ENCODE measurements at regions not wholly inside any gene's neighbourhood (a gene's known extent, or its start where the extent isn't known, plus 50 kb on each side); places are given as distances from the start of the nearest gene placed in this dataset.

DNA sequence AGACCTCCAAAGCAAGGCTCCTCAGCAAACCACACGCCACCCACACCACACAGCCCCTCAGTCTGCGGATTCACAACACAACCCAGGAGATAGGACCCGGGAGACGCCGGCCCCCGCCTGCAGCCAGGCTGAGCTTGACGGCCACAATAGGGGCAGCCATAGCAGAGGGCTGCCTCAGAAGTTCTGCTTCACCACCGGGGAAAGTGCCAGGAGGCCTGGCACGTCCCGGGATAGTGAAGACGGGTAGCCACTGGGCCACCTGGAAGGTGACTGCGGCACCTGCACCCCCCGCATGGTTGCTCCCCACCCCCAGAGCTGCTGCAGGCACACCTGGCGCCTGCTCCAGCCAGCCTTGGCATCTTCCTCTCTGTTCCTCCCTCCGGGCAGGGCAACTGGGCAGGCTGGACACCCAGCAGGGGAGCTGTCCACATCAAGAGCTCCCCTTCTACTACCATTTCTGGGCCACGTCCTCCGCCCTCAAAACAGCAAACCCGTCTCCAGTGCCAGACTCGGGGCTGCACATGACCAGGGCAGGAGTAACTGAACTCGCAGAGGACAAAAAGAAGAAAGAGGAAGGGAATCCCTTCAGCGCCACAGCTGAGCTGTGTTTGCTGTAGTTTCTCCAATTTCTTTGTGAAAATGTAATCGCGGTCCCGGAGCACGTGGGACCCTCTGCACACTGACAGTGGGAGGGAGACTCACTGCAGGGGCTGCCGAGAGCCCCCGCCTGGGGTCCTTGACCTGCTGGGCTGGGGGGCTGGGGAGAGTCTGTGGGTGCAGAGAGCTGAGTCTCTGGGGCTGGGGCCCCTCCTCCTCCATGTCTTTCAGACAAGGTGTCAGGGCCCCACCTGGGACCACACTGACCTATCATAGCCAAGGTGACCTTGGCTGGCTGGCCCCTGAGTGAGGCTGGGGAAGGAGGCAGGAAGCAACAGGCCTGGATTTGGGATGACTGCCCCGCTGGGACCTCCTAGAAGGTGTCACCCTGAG, 74.2 kb upstream of the C14orf180 start:
- DNase-seq: no peak

DNA sequence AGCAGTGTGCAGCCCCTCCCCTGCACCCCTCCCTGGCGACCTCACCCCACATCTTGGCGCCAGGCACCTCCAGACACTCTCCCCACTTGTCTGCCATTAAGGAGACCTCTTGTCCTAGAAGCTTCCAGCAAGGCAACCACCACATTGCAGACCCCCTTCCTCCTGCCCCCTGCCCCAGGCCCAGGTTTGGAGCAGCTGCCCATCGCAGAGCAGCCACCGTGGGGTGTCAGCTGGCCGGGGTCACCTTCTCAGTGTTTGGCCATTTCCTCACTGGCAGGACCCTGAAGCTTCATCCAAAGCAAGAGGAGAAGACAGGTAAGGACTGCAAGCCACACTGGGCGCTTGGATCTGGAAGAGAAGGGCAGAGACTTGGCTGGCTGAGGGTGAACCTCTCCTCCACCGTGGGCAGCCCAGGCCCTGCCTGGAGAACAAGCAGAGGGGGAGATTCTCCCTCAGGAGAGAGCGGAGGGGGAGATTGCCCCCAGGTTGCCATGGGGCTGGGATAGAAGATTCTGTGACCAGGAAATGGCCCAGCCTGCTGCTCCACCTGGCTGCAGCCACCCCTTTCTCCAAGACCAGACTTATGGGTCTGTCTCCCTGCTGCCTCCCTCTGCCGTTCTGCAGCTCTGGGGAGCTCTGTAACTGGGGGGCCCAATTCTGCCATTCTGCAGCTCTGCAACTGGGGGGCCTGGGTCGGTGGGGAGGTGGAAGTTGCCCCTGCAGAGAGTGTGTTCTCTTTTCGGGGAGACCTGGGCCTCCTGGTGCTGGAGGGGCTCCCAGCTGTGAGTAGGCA, 72.9 kb upstream of the C14orf180 start:
- no peak for DNase-seq

DNA sequence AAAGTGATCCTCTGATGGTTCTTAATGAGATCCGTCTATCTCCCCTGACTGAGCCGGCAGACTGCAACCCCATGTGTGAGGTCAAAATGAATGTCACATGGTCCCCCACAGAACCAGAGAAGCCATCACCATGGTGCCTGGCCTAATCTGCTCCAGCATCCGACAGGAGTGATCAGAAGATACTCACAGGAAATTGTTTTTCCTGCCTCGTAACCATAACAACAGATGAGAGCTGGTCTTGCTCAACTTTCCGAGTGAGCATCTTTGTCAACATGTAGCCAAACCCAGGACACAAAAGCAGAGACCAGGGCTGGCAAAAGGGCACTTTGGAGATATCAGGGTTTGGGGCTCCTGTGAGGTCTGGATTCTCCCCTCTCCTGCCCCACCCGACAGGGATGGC, 72.1 kb upstream of the C14orf180 start:
- DNase-seq: no peak

DNA sequence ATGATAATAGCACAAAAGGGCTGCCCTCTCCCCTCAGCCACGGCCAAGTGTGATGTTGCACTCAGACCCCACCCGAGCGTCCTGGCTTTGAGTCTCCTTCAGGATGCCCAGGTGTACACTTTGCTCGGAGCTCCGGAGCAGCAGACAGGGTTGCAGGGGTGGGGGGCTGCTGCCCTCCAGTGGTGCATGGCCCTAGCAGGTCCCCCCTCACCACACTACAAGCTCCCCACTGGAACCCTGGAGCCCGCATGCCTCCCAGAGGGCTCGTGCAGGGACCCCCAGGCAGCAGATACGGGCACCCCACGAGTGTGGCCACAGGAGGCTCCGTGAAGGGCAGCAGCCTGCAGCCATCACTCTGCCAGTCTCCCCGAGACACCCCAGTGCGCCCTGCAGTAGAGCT, 69.9 kb upstream of the C14orf180 start:
- no peak for DNase-seq

DNA sequence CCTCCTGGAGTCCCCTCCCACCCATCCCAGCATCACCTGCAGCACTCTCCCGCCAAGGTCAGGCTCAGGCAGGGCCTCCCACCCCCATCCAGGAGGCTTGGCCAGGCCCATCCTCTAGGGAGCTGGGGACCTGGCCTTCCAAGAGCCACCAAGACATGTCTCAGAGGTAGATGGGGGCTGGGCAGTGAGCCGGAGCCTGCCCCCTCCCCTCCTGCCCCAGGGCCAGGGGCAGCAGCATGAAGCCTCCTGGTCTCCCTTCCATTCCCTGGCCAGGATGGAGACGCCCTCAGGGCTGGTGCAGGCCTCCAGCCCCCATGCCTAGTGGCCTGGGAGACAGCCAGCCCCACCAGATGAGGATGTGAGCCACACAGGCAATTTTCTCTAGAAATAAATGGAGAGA, 69.3 kb upstream of the C14orf180 start:
- DNase-seq: no peak

DNA sequence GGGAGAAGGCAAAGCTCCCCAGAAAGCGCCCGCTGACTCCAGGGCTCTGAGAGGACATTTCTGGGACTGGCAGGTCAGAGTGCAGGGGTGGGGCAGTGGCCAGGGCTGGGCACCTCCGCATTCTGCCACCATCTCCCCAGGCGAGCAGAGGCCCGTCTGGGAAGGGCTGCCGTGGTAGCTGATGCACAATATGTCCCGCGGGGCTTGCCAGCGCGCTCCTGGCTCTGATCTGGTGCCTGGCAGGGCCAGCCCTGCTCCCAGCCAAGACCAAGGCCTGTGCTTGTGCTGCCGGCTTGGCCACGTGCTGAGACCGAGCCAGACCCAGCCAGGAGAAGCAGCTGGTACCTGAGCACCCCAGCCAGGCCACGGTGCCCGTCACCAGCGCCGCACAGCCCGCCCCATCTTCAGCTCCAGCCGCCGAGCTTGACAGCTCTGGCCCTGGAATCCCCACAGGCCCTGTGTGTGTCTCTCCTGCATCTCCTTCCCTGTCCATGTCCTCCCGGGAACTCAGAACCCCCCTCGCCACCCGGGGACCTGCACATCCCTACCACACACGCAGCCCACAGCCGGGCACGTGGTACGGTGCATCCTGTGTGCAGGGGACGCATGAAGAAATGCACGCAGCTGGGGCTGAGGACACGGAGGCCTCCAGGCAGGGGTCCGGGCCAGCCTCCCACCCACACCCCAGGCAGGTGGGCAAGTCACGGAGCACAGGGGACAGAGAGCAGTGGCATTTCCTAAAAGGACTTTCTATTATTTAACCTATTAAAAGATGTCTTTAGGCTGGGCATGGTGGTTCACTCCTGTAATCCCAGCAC, 68.6 kb upstream of the C14orf180 start:
- DNase-seq: no peak

DNA sequence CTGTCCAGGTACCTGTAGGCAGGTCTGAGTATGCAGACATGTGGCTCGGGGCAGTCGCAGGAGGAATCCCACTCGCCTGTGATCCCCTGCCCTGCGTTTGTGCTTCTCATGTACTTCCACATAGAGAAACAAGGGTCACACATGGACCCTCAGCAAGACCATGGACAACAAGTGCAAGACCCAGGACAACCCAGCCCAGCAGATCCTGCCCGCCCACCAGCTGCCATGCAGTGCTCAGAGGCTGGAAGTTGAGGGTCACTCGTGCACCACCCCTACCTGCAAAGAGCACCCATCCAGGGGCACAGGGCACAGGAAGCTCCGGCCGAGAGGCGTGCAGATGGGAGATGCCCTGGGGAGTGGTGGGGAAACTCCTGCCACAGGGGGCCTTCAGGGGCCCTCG, 67.5 kb upstream of the C14orf180 start:
- DNase-seq: no peak

DNA sequence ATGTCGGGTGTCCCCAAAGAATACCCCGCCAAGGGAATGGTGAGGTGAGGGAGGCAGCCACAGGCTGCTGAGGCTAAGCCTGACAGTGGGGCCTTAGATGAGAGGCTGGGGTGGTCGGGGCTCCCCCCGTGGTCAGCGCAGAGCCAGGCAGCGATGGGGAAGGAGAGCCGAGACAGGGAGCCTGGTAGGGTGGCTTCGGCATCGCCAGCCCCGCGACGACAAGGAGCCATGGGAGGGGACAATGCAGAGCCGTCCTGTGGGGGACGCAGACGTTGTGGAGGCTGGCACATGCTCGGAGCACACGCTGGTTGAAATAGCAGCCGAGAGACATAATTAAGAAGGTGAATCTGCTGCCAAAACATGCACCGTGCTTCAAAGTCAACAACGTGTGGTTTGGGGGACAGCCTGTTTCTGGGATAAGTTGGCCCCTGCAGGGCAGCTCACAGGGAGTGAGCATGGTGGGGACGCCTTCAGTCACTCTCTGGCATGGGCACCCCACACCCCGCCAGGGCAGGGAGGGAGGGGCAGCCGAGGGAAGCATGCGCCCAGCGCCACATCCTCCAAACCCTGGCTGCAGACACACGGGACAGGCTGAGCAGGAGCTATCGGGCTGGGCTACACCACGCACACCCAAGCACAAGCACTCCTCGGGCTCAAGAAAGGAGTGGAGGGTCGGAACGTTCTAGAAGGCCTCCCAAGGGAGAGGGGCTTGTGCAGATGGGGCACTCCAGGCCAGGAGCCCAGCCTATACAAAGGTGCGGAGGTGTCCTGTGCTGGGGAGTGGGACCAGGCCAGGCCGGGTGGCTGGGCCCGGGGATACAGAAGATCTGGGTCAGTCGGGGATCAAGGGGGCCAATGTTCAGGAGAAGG, 66.6 kb upstream of the C14orf180 start:
- DNase-seq: no peak

DNA sequence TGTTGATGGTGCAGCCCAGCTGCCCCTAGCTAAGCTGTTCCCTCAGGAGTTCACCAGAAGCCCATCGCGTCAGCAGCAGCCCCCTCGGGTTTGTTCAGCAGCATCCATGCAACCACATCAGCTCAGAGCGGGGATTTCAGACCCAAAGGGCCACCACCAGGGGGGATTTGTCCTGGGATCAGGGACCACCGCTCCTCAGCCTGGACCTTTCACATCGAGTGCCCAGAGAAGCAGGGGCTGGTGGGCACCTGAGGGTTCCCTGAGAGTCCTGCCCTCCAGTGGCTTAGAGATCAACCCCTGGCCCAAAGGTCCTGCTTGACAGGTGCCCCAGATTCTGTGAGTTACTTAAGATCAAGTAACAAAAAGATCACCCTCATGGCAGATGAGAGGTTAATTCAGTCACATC, 65.9 kb upstream of the C14orf180 start:
- no peak for DNase-seq

DNA sequence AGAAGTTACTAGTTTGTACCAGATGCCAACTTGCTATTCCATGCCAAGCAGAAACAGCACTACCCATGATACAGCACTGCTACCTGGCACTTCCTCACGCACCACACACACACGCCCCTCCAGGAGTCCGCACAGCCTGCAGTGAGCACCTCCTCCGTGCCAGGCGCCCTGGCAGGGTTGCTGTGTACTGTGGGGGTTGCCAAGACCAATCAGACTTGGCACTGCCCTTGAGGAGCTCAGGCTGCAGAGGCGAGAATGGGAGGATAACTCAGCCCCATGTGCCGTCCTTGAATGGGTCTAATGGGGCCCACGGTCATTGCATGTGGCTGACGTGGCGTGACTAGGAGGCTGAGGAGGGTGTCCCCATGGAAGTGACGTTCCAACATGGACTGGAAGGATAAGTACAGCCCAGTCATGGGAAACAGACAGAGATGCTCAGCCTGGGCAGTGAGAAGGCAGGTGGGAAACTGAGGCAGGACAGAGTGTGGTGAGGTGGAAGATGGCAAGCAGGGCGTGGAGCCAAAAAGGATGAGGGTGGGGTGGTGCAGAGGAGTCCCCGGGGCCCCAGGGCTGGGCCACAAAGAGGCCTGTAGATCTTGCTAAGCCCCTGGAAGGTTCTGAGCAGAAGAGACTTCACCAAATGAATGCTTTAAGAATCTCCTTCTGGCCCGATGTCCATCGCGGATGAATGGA, 65.3 kb upstream of the C14orf180 start:
- DNase-seq: no peak

DNA sequence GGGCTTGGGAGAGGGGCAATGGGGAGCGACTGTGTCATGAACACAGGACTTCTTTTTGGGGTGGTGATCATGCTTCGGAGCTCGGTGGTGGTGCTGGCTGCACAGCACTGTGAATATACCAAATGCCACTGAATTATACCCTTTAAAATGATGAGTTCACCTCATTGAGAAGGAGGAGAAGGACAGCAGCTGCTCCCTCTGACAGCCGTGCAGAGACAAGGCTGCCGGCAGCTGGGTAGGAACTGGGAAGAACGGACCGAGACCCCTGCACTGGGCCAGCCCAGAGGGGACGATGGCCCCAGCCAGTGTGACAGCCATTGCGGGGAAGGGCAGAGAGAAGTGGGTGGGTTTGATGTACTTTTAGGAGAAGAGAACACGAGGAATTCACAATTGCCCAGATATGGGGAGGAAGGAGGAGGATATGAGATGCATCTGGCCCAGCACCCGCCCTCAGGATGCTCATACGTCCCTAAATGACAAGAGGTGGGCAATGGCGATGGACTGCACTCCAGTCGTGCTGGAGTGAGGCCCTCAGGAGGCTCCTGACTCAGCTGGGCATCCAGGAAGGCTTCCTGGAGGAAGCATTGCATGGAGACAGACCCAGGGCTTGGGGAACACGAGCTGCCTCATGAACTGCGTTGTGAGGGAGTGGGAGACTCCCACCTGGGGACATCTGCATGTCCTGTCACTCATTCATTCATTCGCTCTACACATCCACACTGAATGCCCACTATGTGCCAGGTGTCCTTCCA, 64.3 kb upstream of the C14orf180 start:
- DNase-seq: no peak

DNA sequence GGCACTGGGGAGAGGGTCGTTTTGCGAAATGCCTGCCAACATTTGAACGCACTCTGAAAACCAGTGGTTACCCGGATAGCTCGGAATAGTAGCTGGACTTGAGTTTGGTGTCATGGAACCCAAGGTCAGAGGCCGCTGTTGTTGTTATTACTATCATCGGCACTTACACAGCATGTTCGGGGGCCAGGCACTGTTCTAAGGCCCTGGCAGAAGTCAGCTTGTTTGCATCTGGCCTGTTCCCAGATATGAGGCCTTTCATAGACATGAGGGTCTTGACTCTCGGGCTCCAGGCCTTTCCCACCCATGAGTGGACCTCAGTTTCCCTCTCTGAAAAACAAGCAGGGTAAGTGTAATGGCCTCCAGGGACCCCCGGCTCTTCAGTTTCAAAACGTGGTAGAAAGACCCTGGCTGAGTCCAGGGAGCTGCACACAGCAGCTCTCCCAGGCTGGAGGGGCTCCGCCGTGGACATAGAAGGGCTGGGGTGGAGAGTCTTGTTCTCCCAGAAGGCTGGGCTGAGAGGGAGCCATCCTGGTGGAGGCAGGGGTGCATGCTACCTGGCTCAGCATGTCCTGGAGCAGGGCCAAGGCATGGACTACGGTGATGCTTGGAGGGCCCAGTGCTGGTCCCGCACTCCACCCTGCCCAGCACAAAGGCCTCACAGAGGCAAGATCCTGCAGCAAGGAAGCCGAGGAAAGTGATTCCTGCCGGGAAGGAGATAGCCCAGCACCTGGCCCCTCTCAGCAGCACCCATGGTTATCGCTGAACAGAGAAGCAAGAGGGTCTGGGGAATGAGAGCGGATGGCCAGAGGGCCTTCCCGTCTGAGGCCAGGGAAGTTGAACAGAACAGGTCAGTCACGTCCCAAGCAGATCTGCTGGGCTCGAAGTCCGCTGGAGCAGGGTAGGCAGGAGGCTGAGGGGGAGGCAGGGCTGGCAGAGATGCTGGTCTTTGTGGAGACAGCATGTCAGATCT, 63.5 kb upstream of the C14orf180 start:
- no peak for DNase-seq

DNA sequence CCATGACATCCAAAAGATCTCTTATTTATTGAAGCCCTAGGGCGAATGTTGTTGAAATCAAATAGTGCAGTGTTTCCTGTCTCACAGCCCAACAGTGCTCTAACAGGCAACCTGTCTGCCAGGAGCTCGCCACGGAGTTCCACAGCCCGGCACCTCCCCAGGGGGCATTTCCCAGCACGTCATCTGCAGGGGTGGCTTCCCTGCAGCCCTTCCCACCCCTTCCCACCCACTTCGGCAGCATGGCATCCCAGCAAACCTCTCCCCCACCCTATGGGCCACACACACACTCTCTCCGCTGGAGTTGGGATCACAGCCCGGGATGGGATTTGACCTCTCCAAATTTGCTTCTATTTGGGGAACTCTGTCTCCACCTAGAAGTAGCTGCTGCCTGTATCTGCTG, 62.7 kb upstream of the C14orf180 start:
- DNase-seq: no peak

DNA sequence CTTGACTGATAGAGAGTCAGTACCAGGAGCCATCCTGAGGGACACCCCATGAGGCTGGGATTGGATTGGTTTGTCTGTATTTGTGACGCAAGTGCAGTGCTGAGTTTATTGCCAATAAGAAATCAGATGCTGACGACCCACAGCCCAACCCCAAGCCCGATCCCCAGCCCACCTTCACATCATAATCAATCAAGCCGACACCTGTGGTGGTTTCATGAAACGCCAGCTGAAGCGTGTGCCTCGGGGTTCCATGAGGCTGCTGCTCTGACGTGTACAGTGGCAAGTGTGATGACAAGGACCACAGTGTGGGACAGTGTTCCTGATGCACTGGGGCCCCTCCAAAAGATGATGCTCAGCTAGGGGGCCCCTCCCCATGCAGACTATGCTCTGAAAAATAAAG, 62.1 kb upstream of the C14orf180 start:
- no peak for DNase-seq

DNA sequence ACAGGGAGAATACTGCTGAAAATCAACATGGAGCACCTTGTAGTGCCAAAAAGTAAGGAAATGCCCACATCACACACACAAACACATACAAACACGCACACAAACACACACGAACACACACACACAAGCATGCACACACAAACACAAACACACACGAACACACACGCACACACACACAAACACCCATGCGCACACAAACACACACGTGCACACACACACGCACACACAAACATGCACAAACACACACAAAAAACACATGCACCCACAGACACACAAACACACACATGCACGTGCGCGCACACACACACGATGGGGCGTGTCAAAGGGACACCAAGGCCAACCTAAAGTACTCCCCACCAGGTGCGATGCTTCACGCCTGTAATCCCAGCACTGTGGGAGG, 61.7 kb upstream of the C14orf180 start:
- no peak for DNase-seq

DNA sequence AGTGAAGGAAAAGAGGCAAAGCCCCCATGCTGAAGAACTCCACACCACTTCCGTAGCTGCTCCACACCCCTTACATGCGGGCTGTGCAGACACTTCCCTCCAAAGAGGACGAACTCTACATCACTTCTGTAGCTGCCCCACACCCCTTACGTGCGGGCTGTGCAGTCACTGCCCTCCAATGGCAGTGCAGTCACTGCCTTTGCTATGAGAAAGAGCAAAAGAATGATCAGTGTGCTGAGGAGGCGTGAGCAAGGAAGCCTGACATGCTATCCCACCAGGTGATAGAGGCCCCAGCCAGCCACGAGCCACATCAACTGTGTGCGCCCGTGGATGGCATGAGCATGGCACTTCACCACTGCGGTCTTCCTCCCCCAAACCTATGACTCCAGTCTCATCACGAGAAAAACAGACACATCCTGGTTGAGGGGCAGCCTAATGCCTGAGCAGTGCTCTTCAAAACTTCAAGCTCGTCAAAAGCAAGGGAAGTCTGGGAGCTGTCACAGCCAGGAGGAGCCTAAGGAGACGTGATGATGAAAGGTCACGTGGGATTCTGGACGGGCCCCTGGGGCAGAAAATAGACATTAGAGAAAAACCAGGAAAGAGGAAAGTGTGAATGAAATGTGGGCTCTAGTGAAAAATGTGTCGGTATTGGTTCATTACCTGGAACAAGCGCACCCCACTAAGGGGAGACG, 60.8 kb upstream of the C14orf180 start:
- no peak for DNase-seq

DNA sequence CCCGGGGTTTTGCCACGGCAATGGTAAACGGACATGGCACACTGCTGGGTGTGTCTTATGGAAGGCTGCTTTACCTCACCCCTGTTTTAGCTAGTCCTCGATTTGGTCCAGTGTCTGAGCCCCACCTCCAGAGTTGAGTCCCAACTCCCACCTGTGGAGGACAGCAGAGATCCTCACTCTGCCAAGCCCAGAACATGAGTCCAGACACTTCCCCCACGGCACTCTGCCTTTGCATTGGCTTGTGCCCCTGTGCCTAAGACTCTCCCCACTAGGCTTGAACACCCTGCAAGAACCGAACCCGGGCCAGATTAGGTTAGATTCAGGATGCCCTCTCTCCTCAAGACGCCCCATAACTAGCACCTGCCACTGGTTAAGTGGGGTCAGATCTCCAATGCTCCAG, 59.8 kb upstream of the C14orf180 start:
- DNase-seq: no peak

DNA sequence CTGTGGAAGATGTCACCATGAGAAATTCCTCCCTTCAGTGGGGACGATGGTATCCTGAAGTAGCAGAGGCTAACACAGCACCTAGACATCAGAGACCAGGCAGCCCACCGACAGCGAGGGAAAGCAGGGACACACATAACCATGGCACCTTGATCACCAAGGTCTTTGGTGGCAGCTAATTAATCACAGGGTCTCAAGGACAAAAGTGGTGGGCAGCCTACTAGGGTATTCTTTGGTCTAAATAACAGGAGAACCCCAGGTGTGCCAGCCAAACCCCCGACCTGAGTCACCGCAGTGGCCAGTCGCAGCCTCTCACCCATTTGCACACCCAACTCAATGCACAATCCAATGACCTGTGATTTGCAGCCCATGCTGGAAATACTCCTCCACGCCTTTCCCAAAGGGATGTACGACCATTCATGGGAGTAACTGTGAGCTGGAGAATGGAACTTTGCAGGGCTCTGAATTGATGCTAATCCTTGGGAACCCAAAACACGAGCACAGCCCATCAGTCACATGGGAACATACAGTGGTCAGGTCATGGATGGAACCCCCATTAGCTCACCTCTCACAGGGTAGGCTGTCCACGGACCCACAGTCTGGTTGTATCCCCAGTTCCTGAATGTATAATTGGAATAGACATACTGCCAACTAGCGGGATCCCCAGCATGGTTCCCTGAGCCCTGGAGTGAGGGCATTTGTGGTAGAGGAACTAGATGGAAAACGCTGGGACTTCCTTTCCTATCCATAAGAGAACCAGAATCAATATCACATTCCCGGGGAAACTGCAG, 58.7 kb upstream of the C14orf180 start:
- DNase-seq: no peak
